K562 (cell line): ENCODE measurements at regions not wholly inside any gene's neighbourhood (a gene's known extent, or its start where the extent isn't known, plus 50 kb on each side); places are given as distances from the start of the nearest gene placed in this dataset.

Source experiments
- ATAC-seq: fragments of 200-7000 bp; cut with Tn5 transposase; 3 replicates; pipeline ENCODE4 v1.9.1; 2020; ENCODE audit warnings: moderate library complexity
- BruUV-seq: library from RNA; stranded (reverse); fragments of 400-500 nt; replicated peaks from 2 replicates; lab custom pipeline; 2021; lab: Mats Ljungman, UMichigan
- CTCF ChIA-PET: fragments of 300-600 bp; formaldehyde crosslinking; extraction: SDS; loops from one replicate; lab custom pipeline; 2021; ENCODE audit warnings: low intra/inter-chr PET ratio; lab: Yijun Ruan, JAX
- POLR2A ChIA-PET: fragments of 300-600, 350-650 bp; sonication (Branson Sonifier 250); formaldehyde crosslinking; extraction: SDS; loops from one replicate; lab custom pipeline; 2021; ENCODE audit warnings: antibody characterized with exemption, inconsistent platforms; lab: Yijun Ruan, JAX
- DNase-seq, 4 experiments: peaks; one replicate each; pipeline versions ENCODE4 v3.0.0 to v3.0.0-alpha.2; 2011 to 2018; ENCODE audit warnings: low spot score in 3 of 4, mixed read lengths in 3 of 4; ENCODE audit errors: extremely low read depth in 1 of 4
- FAIRE-seq: peaks from 2 replicates; lab custom pipeline; 2011; peaks lifted over from hg19 to GRCh38; lab: Jason Lieb, UNC
- H2AFZ ChIP-seq: 2 replicates; pipeline ENCODE4 v1.6.0; 2011; ENCODE audit warnings: low read depth, low read length, control low read depth, inconsistent platforms
- H3K27ac ChIP-seq: fragments of 200-600 bp; 3 replicates; pipeline ENCODE4 v1.8.0; 2011; ENCODE audit warnings: low read depth, mild to moderate bottlenecking, control low read depth, inconsistent platforms, low read length, moderate library complexity, mixed read lengths; ENCODE audit errors: extremely low read depth
- H3K27me3 ChIP-seq, 2 experiments: fragments of 300-600 bp in 1 of 2; 2 replicates in 1 of 2; 3 replicates in 1 of 2; pipeline versions ENCODE4 v1.6.0 to v1.8.0; 2011; ENCODE audit warnings: inconsistent platforms in 2 of 2, low read length in 2 of 2, mild to moderate bottlenecking in 1 of 2, mixed read lengths in 1 of 2, moderate library complexity in 1 of 2; ENCODE audit not compliant: control insufficient read depth in 2 of 2, insufficient read depth in 2 of 2
- H3K36me3 ChIP-seq: fragments of 300-600 bp; 3 replicates; pipeline ENCODE4 v1.8.0; 2011; ENCODE audit warnings: mild to moderate bottlenecking, low read length, inconsistent platforms; ENCODE audit not compliant: control insufficient read depth, insufficient read depth
- H3K4me1 ChIP-seq, 2 experiments: fragments of 200-600 bp in 1 of 2; replicated peaks in 1 of 2; 2 replicates in 1 of 2; 3 replicates in 1 of 2; pipeline versions ENCODE4 v1.5.1 to v1.8.0; 2011; ENCODE audit warnings: inconsistent platforms in 2 of 2, low read length in 2 of 2, mild to moderate bottlenecking in 1 of 2, mixed read lengths in 1 of 2, moderate library complexity in 1 of 2; ENCODE audit not compliant: control insufficient read depth in 2 of 2, insufficient read depth in 2 of 2
- H3K4me2 ChIP-seq: 2 replicates; pipeline ENCODE4 v1.6.1; 2011; ENCODE audit warnings: low read length, control low read depth, inconsistent platforms, mixed read lengths; ENCODE audit not compliant: insufficient read depth
- H3K4me3 ChIP-seq: fragments of 200-600 bp; sonication (generic), shearing (Covaris generic); 2 replicates; pipeline ENCODE4 v1.5.1; 2016; ENCODE audit warnings: control low read depth, inconsistent platforms
- H3K79me2 ChIP-seq: fragments of 200-600 bp; 3 replicates; pipeline ENCODE4 v1.8.0; 2011; ENCODE audit warnings: low read length, inconsistent platforms; ENCODE audit not compliant: control insufficient read depth, insufficient read depth
- H3K9ac ChIP-seq, 2 experiments: 2 replicates each; pipeline versions ENCODE4 v1.6.0 to v1.6.1; 2011; ENCODE audit warnings: low read depth in 2 of 2, low read length in 2 of 2, control low read depth in 1 of 2, inconsistent platforms in 1 of 2, mild to moderate bottlenecking in 1 of 2, mixed read lengths in 1 of 2; ENCODE audit not compliant: insufficient read depth in 1 of 2
- H3K9me1 ChIP-seq: one replicate; pipeline ENCODE4 v1.6.0; 2011; ENCODE audit warnings: inconsistent platforms, mild to moderate bottlenecking, low read length, moderate library complexity; ENCODE audit not compliant: control insufficient read depth, insufficient read depth
- H3K9me3 ChIP-seq: replicated peaks from 2 replicates; pipeline ENCODE4 v1.5.1; 2011; ENCODE audit warnings: low read depth, low read length, inconsistent platforms; ENCODE audit not compliant: control insufficient read depth, insufficient read depth
- H4K20me1 ChIP-seq: replicated peaks from 2 replicates; pipeline ENCODE4 v1.6.1; 2011; ENCODE audit warnings: low read length, inconsistent platforms, mixed read lengths; ENCODE audit not compliant: control insufficient read depth, insufficient read depth
- ARID2 ChIP-seq: fragments of 450-650 bp; IDR thresholded peaks from 2 replicates; pipeline ENCODE4 v1.6.1; 2017; ENCODE audit warnings: antibody characterized with exemption, mild to moderate bottlenecking
- BRF1 ChIP-seq: IDR thresholded peaks from 3 replicates; pipeline ENCODE4 v1.6.1; 2011; ENCODE audit warnings: borderline replicate concordance, mild to moderate bottlenecking; ENCODE audit not compliant: insufficient read length; ENCODE audit errors: extremely low read depth
- FOXJ2 ChIP-seq: fragments of 200-800 bp; sonication (Bioruptor generic); IDR thresholded peaks from 2 replicates; pipeline ENCODE4 v1.6.1; 2016; ENCODE audit warnings: missing genetic modification characterization, missing compliant biosample characterization
- L3MBTL2 ChIP-seq: fragments of 450-650 bp; IDR thresholded peaks from 2 replicates; pipeline ENCODE4 v1.6.1; 2016; ENCODE audit warnings: mild to moderate bottlenecking, moderate library complexity
- MBD2 ChIP-seq: sonication (generic); IDR thresholded peaks from 2 replicates; pipeline ENCODE4 v1.6.1; 2016; ENCODE audit warnings: low read depth, borderline replicate concordance
- MEIS2 ChIP-seq: fragments of 450-650 bp; IDR thresholded peaks from 2 replicates; pipeline ENCODE4 v1.6.1; 2014; ENCODE audit warnings: mild to moderate bottlenecking; ENCODE audit not compliant: partially characterized antibody
- NR2C1 ChIP-seq, 2 experiments: fragments of 450-650 bp; IDR thresholded peaks; 2 replicates each; pipeline ENCODE4 v1.6.1; 2017; ENCODE audit warnings: mild to moderate bottlenecking in 2 of 2, antibody characterized with exemption in 1 of 2, inconsistent platforms in 1 of 2, missing compliant biosample characterization in 1 of 2, missing genetic modification characterization in 1 of 2
- OTX1 ChIP-seq: fragments of 450-650 bp; formaldehyde crosslinking; IDR thresholded peaks from 2 replicates; pipeline ENCODE4 v1.4.0; 2022; ENCODE audit warnings: mild to moderate bottlenecking
- PTRF ChIP-seq: fragments of 450-650 bp; IDR thresholded peaks from 2 replicates; pipeline ENCODE4 v1.6.1; 2016; ENCODE audit warnings: mild to moderate bottlenecking, missing genetic modification characterization, missing compliant biosample characterization
- SNIP1 ChIP-seq: fragments of 450-650 bp; IDR thresholded peaks from 2 replicates; pipeline ENCODE4 v1.7.1; 2017; ENCODE audit warnings: low read depth, mild to moderate bottlenecking
- SOX6 ChIP-seq: fragments of 450-650 bp; IDR thresholded peaks from 2 replicates; pipeline ENCODE4 v1.6.1; 2014; ENCODE audit warnings: mild to moderate bottlenecking
- TFAM ChIP-seq: fragments of 250-450 bp; sonication (Bioruptor Pico); conservative IDR thresholded peaks from 2 replicates; pipeline ENCODE4 v1.5.0; 2021; ENCODE audit warnings: mild to moderate bottlenecking, moderate library complexity
- ZFP30 ChIP-seq: fragments of 250-450 bp; sonication (Bioruptor Pico); IDR thresholded peaks from 2 replicates; pipeline ENCODE4 v1.8.0; 2022; ENCODE audit warnings: moderate library complexity, mild to moderate bottlenecking, inconsistent platforms, borderline replicate concordance
- WGBS: fragments of 100-300 bp; shearing (Covaris generic); methylation state at CpG from one replicate; pipeline ENCODE4 v1.1.6; 2016; ENCODE audit warnings: low coverage, mixed read lengths; ENCODE audit not compliant: insufficient coverage; ENCODE audit errors: missing lambda C conversion rate; 5-methylcytosine and 5-hydroxymethylcytosine counted together
- in situ Hi-C: fragments of 300-500 bp; cut with MboI; formaldehyde crosslinking; loops from 4 replicates; pipeline ENCODE4 v1.15.0; 2018; ENCODE audit warnings: inconsistent platforms, mixed read lengths
- intact Hi-C: fragments of 100-400 bp; cut with micrococcal nuclease; formaldehyde crosslinking; loops from 2 replicates; pipeline ENCODE4 v1.14.2; 2022
- TF ChIP-seq, protein P1 (sequence below): fragments of 250-450 bp; sonication (Bioruptor Pico); IDR thresholded peaks from 2 replicates; pipeline ENCODE4 v1.8.0; 2021; ENCODE audit warnings: borderline replicate concordance, mild to moderate bottlenecking, moderate library complexity; ENCODE audit not compliant: poor library complexity, severe bottlenecking
- TF ChIP-seq, protein P2 (sequence below), 3 experiments: IDR thresholded peaks in 2 of 3; conservative IDR thresholded peaks in 1 of 3; 2 replicates each; pipeline ENCODE4 v1.5.1; 2011 to 2012; ENCODE audit warnings: low read length in 3 of 3, mild to moderate bottlenecking in 3 of 3, control low read depth in 2 of 3, improper control_type of control experiment in 1 of 3, inconsistent platforms in 1 of 3, low read depth in 1 of 3, mixed read lengths in 1 of 3, moderate library complexity in 1 of 3; ENCODE audit not compliant: insufficient read depth in 2 of 3

DNA sequence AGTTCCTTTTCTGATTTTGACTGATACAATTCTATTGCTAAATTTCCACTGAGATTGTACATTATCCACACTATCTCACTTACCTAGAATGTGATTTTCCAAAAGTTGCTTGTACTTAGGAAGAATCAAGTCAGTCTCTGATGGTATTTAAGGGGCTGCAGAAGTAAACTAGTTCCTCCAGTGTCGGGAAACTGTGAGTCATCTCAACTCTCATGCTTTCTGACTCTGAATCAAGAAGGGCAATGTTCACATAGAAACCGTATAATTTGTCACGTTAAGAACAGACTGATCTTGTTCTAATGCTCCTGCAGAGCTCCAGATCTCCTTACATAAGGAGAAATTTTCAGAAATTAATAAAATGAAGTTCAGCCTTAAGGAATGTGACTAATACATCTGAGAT lies 369.3 kb downstream of the KLF5 start (continued):
- TF ChIP-seq BRF1 (no peak), L3MBTL2 (no peak)

DNA sequence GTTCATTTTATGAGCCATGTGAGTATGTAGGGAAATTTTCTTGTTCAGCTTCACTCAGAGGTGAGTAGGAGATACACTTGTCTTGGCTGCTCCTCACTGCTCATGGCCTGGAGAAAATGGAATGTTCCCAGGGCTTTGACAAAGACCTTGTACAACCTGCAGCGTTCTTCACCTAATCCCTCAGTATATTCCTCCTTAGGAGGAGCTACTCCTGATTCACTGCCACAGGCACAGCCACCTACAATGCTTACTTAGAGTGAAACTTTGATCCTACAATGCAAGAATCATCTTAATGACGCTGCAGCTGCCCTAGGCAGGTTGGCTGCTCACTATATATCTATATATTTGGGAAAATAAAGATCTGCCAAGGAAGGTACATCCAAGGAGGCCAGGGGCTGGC lies 364.2 kb downstream of the KLF5 start:
- H3K9me1 ChIP-seq = no peaks in the 10 kb centered on the region
- no peak overlapping the region for H3K4me3 ChIP-seq
- ChIA-PET CTCF (no interaction called here), POLR2A (no interaction called here)
- no peaks in the 10 kb centered on the region for H3K79me2 ChIP-seq
- H3K27me3 ChIP-seq = no peaks in the 10 kb centered on the region
- 0% methylated on average over 2 of the region's 2 CpGs for WGBS
- DNase-seq (no peak), ATAC-seq (no peak), FAIRE-seq (no peak)
- H4K20me1 ChIP-seq = no peaks in the 10 kb centered on the region
- in situ Hi-C loops (loop anchor here (25.0 kb wide), 1 partner anchor 611 kb away; no protein-coding TSS in a partner anchor), intact Hi-C loops (no loop called here)
- no peak overlapping the region for H3K9ac ChIP-seq
- no TSS peak for BruUV-seq
- no peak overlapping the region for H3K27ac ChIP-seq
- no peaks in the 10 kb centered on the region for H3K9me3 ChIP-seq
- H3K4me2 ChIP-seq = no peak overlapping the region
- H2AFZ ChIP-seq = no peak overlapping the region
- no peaks in the 10 kb centered on the region for H3K4me1 ChIP-seq
- no peaks in the 10 kb centered on the region for H3K36me3 ChIP-seq
- TF ChIP-seq, protein P1, sequence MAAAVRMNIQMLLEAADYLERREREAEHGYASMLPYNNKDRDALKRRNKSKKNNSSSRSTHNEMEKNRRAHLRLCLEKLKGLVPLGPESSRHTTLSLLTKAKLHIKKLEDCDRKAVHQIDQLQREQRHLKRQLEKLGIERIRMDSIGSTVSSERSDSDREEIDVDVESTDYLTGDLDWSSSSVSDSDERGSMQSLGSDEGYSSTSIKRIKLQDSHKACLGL = no peak
- no peak for TF ChIP-seq TFAM (CRISPR knock-in tag)
- TF ChIP-seq FOXJ2 (tag) = no peak
- no peak for TF ChIP-seq SOX6
- no peak for TF ChIP-seq ARID2
- no peak for TF ChIP-seq PTRF (tag)
- TF ChIP-seq MEIS2 = no peak
- TF ChIP-seq, protein P2, sequence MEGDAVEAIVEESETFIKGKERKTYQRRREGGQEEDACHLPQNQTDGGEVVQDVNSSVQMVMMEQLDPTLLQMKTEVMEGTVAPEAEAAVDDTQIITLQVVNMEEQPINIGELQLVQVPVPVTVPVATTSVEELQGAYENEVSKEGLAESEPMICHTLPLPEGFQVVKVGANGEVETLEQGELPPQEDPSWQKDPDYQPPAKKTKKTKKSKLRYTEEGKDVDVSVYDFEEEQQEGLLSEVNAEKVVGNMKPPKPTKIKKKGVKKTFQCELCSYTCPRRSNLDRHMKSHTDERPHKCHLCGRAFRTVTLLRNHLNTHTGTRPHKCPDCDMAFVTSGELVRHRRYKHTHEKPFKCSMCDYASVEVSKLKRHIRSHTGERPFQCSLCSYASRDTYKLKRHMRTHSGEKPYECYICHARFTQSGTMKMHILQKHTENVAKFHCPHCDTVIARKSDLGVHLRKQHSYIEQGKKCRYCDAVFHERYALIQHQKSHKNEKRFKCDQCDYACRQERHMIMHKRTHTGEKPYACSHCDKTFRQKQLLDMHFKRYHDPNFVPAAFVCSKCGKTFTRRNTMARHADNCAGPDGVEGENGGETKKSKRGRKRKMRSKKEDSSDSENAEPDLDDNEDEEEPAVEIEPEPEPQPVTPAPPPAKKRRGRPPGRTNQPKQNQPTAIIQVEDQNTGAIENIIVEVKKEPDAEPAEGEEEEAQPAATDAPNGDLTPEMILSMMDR (IDR thresholded peaks at IDR 0.05 in 2 of 3, conservative IDR thresholded peaks at IDR 0.05 in 1 of 3; ENCODE audit: insufficient read depth in 2 of 3, low read depth in 1 of 3, low read length in 3 of 3) = no peak
- no peak for TF ChIP-seq ZFP30 (CRISPR knock-in tag)
- no peak for TF ChIP-seq NR2C1 (IDR thresholded peaks at IDR 0.05)
- TF ChIP-seq NR2C1 (tag; IDR thresholded peaks at IDR 0.05) = no peak
- no peak for TF ChIP-seq OTX1 (CRISPR knock-in tag)
- TF ChIP-seq SNIP1 = no peak
- TF ChIP-seq MBD2 = no peak
